GM12873 (cell line): ENCODE measurements at regions not wholly inside any gene's neighbourhood (a gene's known extent, or its start where the extent isn't known, plus 50 kb on each side); places are given as distances from the start of the nearest gene placed in this dataset.

Experiments used
- CTCF ChIP-seq: IDR thresholded peaks from 2 replicates; pipeline ENCODE4 v1.5.1; 2012; ENCODE audit warnings: low read depth, mild to moderate bottlenecking, moderate library complexity, low read length, control low read depth; ENCODE audit not compliant: insufficient read depth; ENCODE audit errors: missing control alignments

- no peak for TF ChIP-seq CTCF
Observed at GRCh38 chr11:115700496-115700895, 196.3 kb upstream of the CADM1 start.

- TF ChIP-seq CTCF = no peak
Observed at GRCh38 chr11:115699733-115700132, 195.5 kb upstream of the CADM1 start.

GRCh38 chr11:115699326-115699725 is 195.1 kb upstream of the CADM1 start:
- TF ChIP-seq CTCF = no peak

- no peak for TF ChIP-seq CTCF
Observed at GRCh38 chr11:115698243-115698642, 194.0 kb upstream of the CADM1 start.

GRCh38 chr11:115696563-115696962 is 192.3 kb upstream of the CADM1 start:
- no peak for TF ChIP-seq CTCF

GRCh38 chr11:115695677-115696364 is 191.6 kb upstream of the CADM1 start:
- no peak for TF ChIP-seq CTCF

GRCh38 chr11:115693002-115693401 is 188.8 kb upstream of the CADM1 start:
- no peak for TF ChIP-seq CTCF
